ENCODE measurements at regions not wholly inside any gene's neighbourhood (a gene's known extent, or its start where the extent isn't known, plus 50 kb on each side); places are given as distances from the start of the nearest gene placed in this dataset.

- TF ChIP-seq CTCF (IDR thresholded peaks at IDR 0.05; ENCODE audit: insufficient read depth, low read length, poor library complexity, severe bottlenecking), result no peak
- no peak for TF ChIP-seq EZH2phosphoT487 (conservative IDR thresholded peaks at IDR 0.05; ENCODE audit: low read length)
Observed at GRCh38 chr22:44620129-44620840, 81.7 kb upstream of the PRR5 start.
